Uterus (tissue), 3 donors: ENCODE measurements at regions not wholly inside any gene's neighbourhood (a gene's known extent, or its start where the extent isn't known, plus 50 kb on each side); places are given as distances from the start of the nearest gene placed in this dataset.
"Not testable (repeated sequence)": the region's sequence is repeated elsewhere in the genome, so short reads cannot be mapped to it uniquely, and the experiment has no call there.

Experiments
- DNase-seq, 2 donors: peaks; one replicate each; pipeline ENCODE4 v3.0.0-alpha.2; 2019 to 2020
- H3K27ac ChIP-seq, 2 donors: fragments of 200-600 bp; sonication (generic); 1 replicate in 1 of 2; 2 replicates in 1 of 2; pipeline ENCODE4 v1.5.1; 2016 to 2018
- H3K27me3 ChIP-seq, 2 donors: fragments of 200-600 bp; sonication (generic); one replicate each; pipeline ENCODE4 v1.5.1; 2018 to 2019; ENCODE audit warnings: control low read depth in 1 of 2
- H3K36me3 ChIP-seq, 2 donors: fragments of 200-600 bp; sonication (generic); one replicate each; pipeline ENCODE4 v1.5.1; 2019; ENCODE audit warnings: control low read depth in 1 of 2
- H3K4me1 ChIP-seq, 2 donors: fragments of 200-600 bp; sonication (generic); one replicate each; pipeline ENCODE4 v1.5.1; 2018 to 2019; ENCODE audit warnings: control low read depth in 1 of 2
- H3K4me3 ChIP-seq, 2 donors: fragments of 200-600 bp; sonication (generic); 1 replicate in 1 of 2; 2 replicates in 1 of 2; pipeline ENCODE4 v1.5.1; 2018 to 2019; ENCODE audit warnings: mild to moderate bottlenecking in 1 of 2
- H3K9me3 ChIP-seq, 2 donors: fragments of 200-600 bp; sonication (generic); one replicate each; pipeline ENCODE4 v1.5.1; 2019; ENCODE audit warnings: control low read depth in 1 of 2
- CTCF ChIP-seq, 4 experiments: fragments of 200-600 bp in 2 of 4; fragments of 450-650 bp in 2 of 4; sonication (generic) in 2 of 4; IDR thresholded peaks; one replicate each; pipeline ENCODE4 v1.5.1; 2016 to 2019; ENCODE audit warnings: antibody characterized with exemption in 4 of 4, mild to moderate bottlenecking in 2 of 4, moderate library complexity in 1 of 4
- POLR2A ChIP-seq, 2 donors: fragments of 450-650 bp; IDR thresholded peaks; one replicate each; pipeline ENCODE4 v1.6.1; 2016; ENCODE audit warnings: antibody characterized with exemption in 2 of 2, mild to moderate bottlenecking in 1 of 2, moderate library complexity in 1 of 2
- intact Hi-C: fragments of 100-400 bp; cut with DNase I; formaldehyde crosslinking; loops from one replicate; pipeline ENCODE4 v1.15.1; 2023; ENCODE audit warnings: low total_unique reads
- donor health status: DM: yes; HTN: yes; CAD: no.

GRCh38 chr14:86780461-86780860, 1212.5 kb downstream of the GALC start:
- H3K27ac ChIP-seq, result no peak overlapping the region
- TF ChIP-seq POLR2A (IDR thresholded peaks at IDR 0.05) (no peak), CTCF (IDR thresholded peaks at IDR 0.05) (no peak)
- no peak overlapping the region for H3K4me3 ChIP-seq
- intact Hi-C loops, result no loop called here
- H3K9me3 ChIP-seq, result no peaks in the 10 kb centered on the region
- no peak for DNase-seq
- H3K36me3 ChIP-seq, result no peaks in the 10 kb centered on the region
- H3K27me3 ChIP-seq, result no peaks in the 10 kb centered on the region
- H3K4me1 ChIP-seq, result no peaks in the 10 kb centered on the region

- Histone ChIP-seq H3K4me3 (no peak overlapping the region), H3K27ac (no peak overlapping the region), H3K27me3 (no peaks in the 10 kb centered on the region), H3K4me1 (no peaks in the 10 kb centered on the region), H3K9me3 (no peaks in the 10 kb centered on the region), H3K36me3 (no peaks in the 10 kb centered on the region)
- DNase-seq, result no peak
- intact Hi-C loops, result no loop called here
- TF ChIP-seq POLR2A (IDR thresholded peaks at IDR 0.05), result no peak
- no peak for TF ChIP-seq CTCF (IDR thresholded peaks at IDR 0.05)
Observed at GRCh38 chr14:86779416-86779815, 1213.6 kb downstream of the GALC start.

- H3K4me1 ChIP-seq, result no peaks in the 10 kb centered on the region
- no peaks in the 10 kb centered on the region for H3K27me3 ChIP-seq
- no peak overlapping the region for H3K27ac ChIP-seq
- H3K9me3 ChIP-seq, result no peaks in the 10 kb centered on the region
- no peak for DNase-seq
- TF ChIP-seq POLR2A (IDR thresholded peaks at IDR 0.05), result no peak
- TF ChIP-seq CTCF (IDR thresholded peaks at IDR 0.05), result no peak
- intact Hi-C loops, result no loop called here
- H3K36me3 ChIP-seq, result no peaks in the 10 kb centered on the region
- H3K4me3 ChIP-seq, result no peak overlapping the region
Observed at GRCh38 chr14:86777963-86778602, 1214.9 kb downstream of the GALC start.

- H3K9me3 ChIP-seq, H3K4me1 ChIP-seq, intact Hi-C loops, H3K4me3 ChIP-seq, H3K27ac ChIP-seq, H3K27me3 ChIP-seq, H3K36me3 ChIP-seq, DNase-seq: not testable (repeated sequence)
Observed at GRCh38 chr14:86775896-86776295, 1217.1 kb downstream of the GALC start.

GRCh38 chr14:86774916-86775315, 1218.1 kb downstream of the GALC start:
- Histone ChIP-seq H3K4me3 (no peak overlapping the region), H3K4me1 (no peaks in the 10 kb centered on the region), H3K36me3 (no peaks in the 10 kb centered on the region), H3K9me3 (no peaks in the 10 kb centered on the region), H3K27me3 (no peaks in the 10 kb centered on the region), H3K27ac (no peak overlapping the region)
- no peak for TF ChIP-seq CTCF (IDR thresholded peaks at IDR 0.05)
- TF ChIP-seq POLR2A (IDR thresholded peaks at IDR 0.05), result no peak
- intact Hi-C loops, result no loop called here
- no peak for DNase-seq

GRCh38 chr14:86772075-86772474, 1220.9 kb downstream of the GALC start:
- no peak for DNase-seq
- TF ChIP-seq POLR2A (IDR thresholded peaks at IDR 0.05), result no peak
- no peak for TF ChIP-seq CTCF (IDR thresholded peaks at IDR 0.05)
- intact Hi-C loops, result no loop called here
- no peaks in the 10 kb centered on the region for H3K36me3 ChIP-seq
- no peak overlapping the region for H3K27ac ChIP-seq
- no peaks in the 10 kb centered on the region for H3K4me1 ChIP-seq
- no peaks in the 10 kb centered on the region for H3K9me3 ChIP-seq
- no peak overlapping the region for H3K4me3 ChIP-seq
- no peaks in the 10 kb centered on the region for H3K27me3 ChIP-seq
